H9 (cell line): ENCODE measurements at regions not wholly inside any gene's neighbourhood (a gene's known extent, or its start where the extent isn't known, plus 50 kb on each side); places are given as distances from the start of the nearest gene placed in this dataset.

Experiments
- DNase-seq: peaks from one replicate; pipeline ENCODE4 v3.0.0-alpha.2; 2017
- H2AFZ ChIP-seq: one replicate; pipeline ENCODE4 v1.6.1; 2013; ENCODE audit warnings: mild to moderate bottlenecking, low read length, control low read depth, moderate library complexity
- H2AK5ac ChIP-seq: 2 replicates; pipeline ENCODE4 v1.6.1; 2013; ENCODE audit warnings: low read length, control low read depth, mixed read lengths; ENCODE audit not compliant: insufficient read length
- H2BK120ac ChIP-seq: one replicate; pipeline ENCODE4 v1.6.1; 2013; ENCODE audit warnings: low read depth, mild to moderate bottlenecking, low read length, control low read depth, inconsistent platforms; ENCODE audit not compliant: poor library complexity, severe bottlenecking
- H2BK12ac ChIP-seq: 2 replicates; pipeline ENCODE4 v1.6.1; 2013; ENCODE audit warnings: low read length, control low read depth, mixed read lengths, low read depth; ENCODE audit not compliant: insufficient read length
- H2BK15ac ChIP-seq: 2 replicates; pipeline ENCODE4 v1.6.1; 2013; ENCODE audit warnings: low read depth, low read length, control low read depth
- H2BK20ac ChIP-seq: one replicate; pipeline ENCODE4 v1.6.1; 2013; ENCODE audit warnings: low read depth, mild to moderate bottlenecking, low read length, control low read depth, inconsistent platforms; ENCODE audit not compliant: poor library complexity, severe bottlenecking
- H2BK5ac ChIP-seq: 2 replicates; pipeline ENCODE4 v1.6.1; 2013; ENCODE audit warnings: low read length, control low read depth, mixed read lengths; ENCODE audit not compliant: insufficient read length
- H3K14ac ChIP-seq: 2 replicates; pipeline ENCODE4 v1.6.1; 2013; ENCODE audit warnings: low read length, control low read depth; ENCODE audit not compliant: insufficient read depth
- H3K18ac ChIP-seq: 2 replicates; pipeline ENCODE4 v1.6.1; 2013; ENCODE audit warnings: low read depth, mild to moderate bottlenecking, mixed read lengths, low read length, control low read depth; ENCODE audit not compliant: insufficient read length
- H3K23ac ChIP-seq: 2 replicates; pipeline ENCODE4 v1.6.1; 2013; ENCODE audit warnings: low read length, control low read depth, mixed read lengths, low read depth; ENCODE audit not compliant: insufficient read length
- H3K23me2 ChIP-seq: 2 replicates; pipeline ENCODE4 v1.6.1; 2013; ENCODE audit warnings: low read depth, mild to moderate bottlenecking, mixed read lengths, low read length, control low read depth; ENCODE audit not compliant: insufficient read length, poor library complexity, severe bottlenecking
- H3K27ac ChIP-seq: 2 replicates; pipeline ENCODE4 v1.5.1; 2013; ENCODE audit warnings: low read length, control low read depth, mixed read lengths, low read depth; ENCODE audit not compliant: insufficient read length
- H3K27me3 ChIP-seq: 2 replicates; pipeline ENCODE4 v1.6.1; 2013; ENCODE audit warnings: low read length, control low read depth, inconsistent platforms; ENCODE audit not compliant: insufficient read depth
- H3K4ac ChIP-seq: 2 replicates; pipeline ENCODE4 v1.6.1; 2013; ENCODE audit warnings: low read depth, mild to moderate bottlenecking, control low read depth, inconsistent platforms, low read length, moderate library complexity
- H3K4me1 ChIP-seq: 2 replicates; pipeline ENCODE4 v1.6.1; 2013; ENCODE audit warnings: low read length, control low read depth, inconsistent platforms; ENCODE audit not compliant: insufficient read depth
- H3K4me2 ChIP-seq: 2 replicates; pipeline ENCODE4 v1.6.1; 2013; ENCODE audit warnings: low read length, control low read depth, mixed read lengths; ENCODE audit not compliant: insufficient read length, insufficient read depth
- H3K56ac ChIP-seq: 2 replicates; pipeline ENCODE4 v1.6.1; 2013; ENCODE audit warnings: low read depth, mild to moderate bottlenecking, mixed read lengths, low read length, control low read depth; ENCODE audit not compliant: insufficient read length
- H3K79me1 ChIP-seq: 2 replicates; pipeline ENCODE4 v1.6.1; 2013; ENCODE audit warnings: low read depth, mild to moderate bottlenecking, moderate library complexity, low read length, control low read depth, inconsistent platforms; ENCODE audit not compliant: insufficient read depth, poor library complexity, severe bottlenecking
- H3K79me2 ChIP-seq: 2 replicates; pipeline ENCODE4 v1.6.1; 2013; ENCODE audit warnings: low read length, control low read depth, inconsistent platforms; ENCODE audit not compliant: insufficient read depth
- H3K9ac ChIP-seq: 2 replicates; pipeline ENCODE4 v1.6.1; 2013; ENCODE audit warnings: low read length, control low read depth, mixed read lengths; ENCODE audit not compliant: insufficient read length; ENCODE audit errors: extremely low read depth
- H3K9me3 ChIP-seq: one replicate; pipeline ENCODE4 v1.6.1; 2013; ENCODE audit warnings: low read depth, low read length, inconsistent platforms; ENCODE audit not compliant: control insufficient read depth
- H3T11ph ChIP-seq: one replicate; pipeline ENCODE4 v1.6.1; 2013; ENCODE audit warnings: mild to moderate bottlenecking, low read length, control low read depth, inconsistent platforms
- H4K20me1 ChIP-seq: one replicate; pipeline ENCODE4 v1.6.1; 2013; ENCODE audit not compliant: control insufficient read depth, insufficient read length, insufficient read depth
- H4K5ac ChIP-seq: 2 replicates; pipeline ENCODE4 v1.6.1; 2013; ENCODE audit warnings: low read depth, mild to moderate bottlenecking, mixed read lengths, low read length, control low read depth; ENCODE audit not compliant: insufficient read length
- H4K8ac ChIP-seq: replicated peaks from 2 replicates; pipeline ENCODE4 v1.6.1; 2013; ENCODE audit warnings: low read length, control low read depth, mixed read lengths, low read depth; ENCODE audit not compliant: insufficient read length
- H4K91ac ChIP-seq: 2 replicates; pipeline ENCODE4 v1.6.1; 2013; ENCODE audit warnings: low read depth, mild to moderate bottlenecking, moderate library complexity, mixed read lengths, low read length, control low read depth; ENCODE audit not compliant: insufficient read length
- H3K27ac Mint-ChIP-seq, 3 experiments: 2 replicates in 2 of 3; 3 replicates in 1 of 3; pipeline ENCODE4 v1.8.0; 2020 to 2021; ENCODE audit warnings: mixed read lengths in 3 of 3, mild to moderate bottlenecking in 1 of 3, moderate library complexity in 1 of 3
- H3K27me3 Mint-ChIP-seq: 2 replicates; pipeline ENCODE4 v1.8.0; 2021; ENCODE audit warnings: low read depth, mild to moderate bottlenecking, moderate library complexity, mixed read lengths
- H3K36me3 Mint-ChIP-seq, 3 experiments: 2 replicates in 2 of 3; 3 replicates in 1 of 3; pipeline ENCODE4 v1.8.0; 2020 to 2021; ENCODE audit warnings: low read depth in 3 of 3, mixed read lengths in 3 of 3; ENCODE audit not compliant: insufficient read depth in 1 of 3
- H3K4me1 Mint-ChIP-seq, 2 experiments: 2 replicates each; pipeline ENCODE4 v1.8.0; 2020; ENCODE audit warnings: mixed read lengths in 2 of 2
- H3K4me3 Mint-ChIP-seq, 2 experiments: 2 replicates in 1 of 2; 3 replicates in 1 of 2; pipeline ENCODE4 v1.8.0; 2020 to 2021; ENCODE audit warnings: mild to moderate bottlenecking in 2 of 2, mixed read lengths in 2 of 2, moderate library complexity in 1 of 2
- H3K9me3 Mint-ChIP-seq, 2 experiments: 2 replicates in 1 of 2; 3 replicates in 1 of 2; pipeline ENCODE4 v1.8.0; 2020; ENCODE audit warnings: mild to moderate bottlenecking in 2 of 2, mixed read lengths in 2 of 2, moderate library complexity in 1 of 2
- TF ChIP-seq, protein P1 (sequence below): fragments of 200-600 bp; sonication (generic); conservative IDR thresholded peaks from 3 replicates; pipeline ENCODE4 v1.8.0; 2021; ENCODE audit warnings: antibody characterized with exemption, mild to moderate bottlenecking

GRCh38 chr14:86153480-86153879, 623.5 kb downstream of the FLRT2 start:
- no peak overlapping the region for H3K27ac ChIP-seq
- no peak overlapping the region for H3K4ac ChIP-seq
- H3K27me3 ChIP-seq = no peaks in the 10 kb centered on the region
- H3K79me1 ChIP-seq = no peaks in the 10 kb centered on the region
- no peak overlapping the region for H2AFZ ChIP-seq
- H3K4me1 ChIP-seq = no peaks in the 10 kb centered on the region
- no peak overlapping the region for H2BK120ac ChIP-seq
- Mint-ChIP-seq H3K36me3 (no peaks in the 10 kb centered on the region), H3K9me3 (no peaks in the 10 kb centered on the region), H3K27me3 (no peaks in the 10 kb centered on the region), H3K27ac (no peak overlapping the region), H3K4me1 (no peaks in the 10 kb centered on the region), H3K4me3 (no peak overlapping the region)
- no peak overlapping the region for H2BK15ac ChIP-seq
- H2BK20ac ChIP-seq = no peak overlapping the region
- H4K5ac ChIP-seq = no peak overlapping the region
- H3K9me3 ChIP-seq = no peaks in the 10 kb centered on the region
- H3K56ac ChIP-seq = no peak overlapping the region
- no peak overlapping the region for H3K23ac ChIP-seq
- no peak overlapping the region for H3K18ac ChIP-seq
- no peak overlapping the region for H4K8ac ChIP-seq
- H3K79me2 ChIP-seq = no peaks in the 10 kb centered on the region
- H2BK12ac ChIP-seq = no peak overlapping the region
- no peaks in the 10 kb centered on the region for H4K20me1 ChIP-seq
- no peak for DNase-seq
- H2AK5ac ChIP-seq = no peak overlapping the region
- H3K9ac ChIP-seq = no peak overlapping the region
- TF ChIP-seq, protein P1, sequence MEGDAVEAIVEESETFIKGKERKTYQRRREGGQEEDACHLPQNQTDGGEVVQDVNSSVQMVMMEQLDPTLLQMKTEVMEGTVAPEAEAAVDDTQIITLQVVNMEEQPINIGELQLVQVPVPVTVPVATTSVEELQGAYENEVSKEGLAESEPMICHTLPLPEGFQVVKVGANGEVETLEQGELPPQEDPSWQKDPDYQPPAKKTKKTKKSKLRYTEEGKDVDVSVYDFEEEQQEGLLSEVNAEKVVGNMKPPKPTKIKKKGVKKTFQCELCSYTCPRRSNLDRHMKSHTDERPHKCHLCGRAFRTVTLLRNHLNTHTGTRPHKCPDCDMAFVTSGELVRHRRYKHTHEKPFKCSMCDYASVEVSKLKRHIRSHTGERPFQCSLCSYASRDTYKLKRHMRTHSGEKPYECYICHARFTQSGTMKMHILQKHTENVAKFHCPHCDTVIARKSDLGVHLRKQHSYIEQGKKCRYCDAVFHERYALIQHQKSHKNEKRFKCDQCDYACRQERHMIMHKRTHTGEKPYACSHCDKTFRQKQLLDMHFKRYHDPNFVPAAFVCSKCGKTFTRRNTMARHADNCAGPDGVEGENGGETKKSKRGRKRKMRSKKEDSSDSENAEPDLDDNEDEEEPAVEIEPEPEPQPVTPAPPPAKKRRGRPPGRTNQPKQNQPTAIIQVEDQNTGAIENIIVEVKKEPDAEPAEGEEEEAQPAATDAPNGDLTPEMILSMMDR = peak; percentile 62
- H2BK5ac ChIP-seq = no peak overlapping the region
- no peaks in the 10 kb centered on the region for H3K23me2 ChIP-seq
- no peak overlapping the region for H4K91ac ChIP-seq
- H3T11ph ChIP-seq = no peak overlapping the region
- no peak overlapping the region for H3K14ac ChIP-seq
- no peak overlapping the region for H3K4me2 ChIP-seq
